GM12878 (cell line): ENCODE measurements at regions not wholly inside any gene's neighbourhood (a gene's known extent, or its start where the extent isn't known, plus 50 kb on each side); places are given as distances from the start of the nearest gene placed in this dataset.

Experiments used
- ATAC-seq: fragments of 200-7000 bp; cut with Tn5 transposase; 3 replicates; pipeline ENCODE4 v1.9.1; 2020; ENCODE audit warnings: mild to moderate bottlenecking, moderate library complexity
- BruUV-seq: library from RNA; stranded (reverse); fragments of 400-500 nt; replicated peaks from 2 replicates; lab custom pipeline; 2021; lab: Mats Ljungman, UMichigan
- CTCF ChIA-PET: fragments of 300-600 bp; sonication (Branson Sonifier 250); formaldehyde crosslinking; extraction: SDS; loops from one replicate; lab custom pipeline; 2021; ENCODE audit warnings: inconsistent platforms; lab: Yijun Ruan, JAX
- POLR2A ChIA-PET: fragments of 350-600 bp; formaldehyde crosslinking; extraction: SDS; loops from one replicate; lab custom pipeline; 2021; ENCODE audit warnings: inconsistent platforms; lab: Charles Lee
- RAD21 ChIA-PET: fragments of 300-600 bp; sonication (Branson Sonifier 250); formaldehyde crosslinking; loops from one replicate; lab custom pipeline; 2023; ENCODE audit warnings: antibody characterized with exemption; ENCODE audit not compliant: unreplicated experiment; lab: Charles Lee
- SMC1A ChIA-PET: fragments of 300-600 bp; sonication (Branson Sonifier 250); formaldehyde crosslinking; loops from one replicate; lab custom pipeline; 2023; ENCODE audit not compliant: unreplicated experiment, uncharacterized antibody; lab: Charles Lee
- DNase-seq: peaks from one replicate; pipeline ENCODE4 v3.0.0-alpha.2; 2011; ENCODE audit warnings: low read depth, low spot score
- FAIRE-seq: peaks from 3 replicates; lab custom pipeline; 2011; peaks lifted over from hg19 to GRCh38; lab: Jason Lieb, UNC
- H2AFZ ChIP-seq: 2 replicates; pipeline ENCODE4 v1.6.0; 2011; ENCODE audit warnings: low read depth, low read length, control low read depth; ENCODE audit not compliant: control insufficient read depth
- H3K27ac ChIP-seq: 2 replicates; pipeline ENCODE4 v1.5.1; 2011; ENCODE audit warnings: control low read depth; ENCODE audit not compliant: control insufficient read depth, insufficient read depth
- H3K27me3 ChIP-seq, 2 experiments: replicated peaks in 1 of 2; 2 replicates each; pipeline versions ENCODE4 v1.6.0 to v1.6.1; 2011; ENCODE audit warnings: low read length in 1 of 2; ENCODE audit not compliant: control insufficient read depth in 2 of 2, insufficient read depth in 2 of 2
- H3K36me3 ChIP-seq, 2 experiments: 2 replicates each; pipeline ENCODE4 v1.5.1; 2011; ENCODE audit warnings: low read length in 1 of 2; ENCODE audit not compliant: control insufficient read depth in 2 of 2, insufficient read depth in 2 of 2
- H3K4me1 ChIP-seq: 2 replicates; pipeline ENCODE4 v1.6.1; 2011; ENCODE audit warnings: mild to moderate bottlenecking, low read length, moderate library complexity, mixed read lengths; ENCODE audit not compliant: control insufficient read depth, insufficient read depth
- H3K4me2 ChIP-seq: 2 replicates; pipeline ENCODE4 v1.6.0; 2011; ENCODE audit warnings: control low read depth; ENCODE audit not compliant: control insufficient read depth, insufficient read depth
- H3K4me3 ChIP-seq: fragments of 200-600 bp; sonication (generic); 2 replicates; pipeline ENCODE4 v1.5.1; 2016
- H3K79me2 ChIP-seq: 2 replicates; pipeline ENCODE4 v1.6.0; 2011; ENCODE audit warnings: low read length; ENCODE audit not compliant: control insufficient read depth, insufficient read depth
- H3K9ac ChIP-seq: 2 replicates; pipeline ENCODE4 v1.8.0; 2011; ENCODE audit warnings: low read length, control low read depth, mixed read lengths; ENCODE audit not compliant: control insufficient read depth, insufficient read depth
- H3K9me3 ChIP-seq: replicated peaks from 3 replicates; pipeline ENCODE4 v1.5.1; 2011; ENCODE audit warnings: mild to moderate bottlenecking, low read length; ENCODE audit not compliant: control insufficient read depth, insufficient read depth
- H4K20me1 ChIP-seq: 2 replicates; pipeline ENCODE4 v1.6.0; 2011; ENCODE audit not compliant: control insufficient read depth, insufficient read depth
- BMI1 ChIP-seq: fragments of 450-650 bp; IDR thresholded peaks from 2 replicates; pipeline ENCODE4 v1.6.1; 2016; ENCODE audit warnings: mild to moderate bottlenecking, moderate library complexity, borderline replicate concordance
- NBN ChIP-seq: fragments of 450-650 bp; IDR thresholded peaks from 2 replicates; pipeline ENCODE4 v1.6.1; 2016
- NFXL1 ChIP-seq: fragments of 450-650 bp; IDR thresholded peaks from 2 replicates; pipeline ENCODE4 v1.6.1; 2017; ENCODE audit warnings: antibody characterized with exemption, mild to moderate bottlenecking, borderline replicate concordance
- SMAD5 ChIP-seq: IDR thresholded peaks from 2 replicates; pipeline ENCODE4 v1.6.1; 2016; ENCODE audit warnings: antibody characterized with exemption, low read depth
- SUZ12 ChIP-seq: fragments of 200-600 bp; sonication (generic); IDR thresholded peaks from one replicate; pipeline ENCODE4 v1.6.1; 2018; ENCODE audit warnings: antibody characterized with exemption, mild to moderate bottlenecking; ENCODE audit not compliant: unreplicated experiment
- TBL1XR1 ChIP-seq: IDR thresholded peaks from 2 replicates; pipeline ENCODE4 v1.6.1; 2012; ENCODE audit warnings: low read depth, low read length, improper control_type of control experiment
- ZNF274 ChIP-seq: IDR thresholded peaks from one replicate; pipeline ENCODE4 v1.8.0; 2011; ENCODE audit not compliant: insufficient read length, insufficient read depth
- in situ Hi-C: fragments of 300-500 bp; cut with MboI; formaldehyde crosslinking; loops from 9 replicates; pipeline ENCODE4 v1.14.3; 2018; ENCODE audit warnings: mixed read lengths
- intact Hi-C: fragments of 100-400 bp; cut with micrococcal nuclease; formaldehyde crosslinking; loops from one replicate; pipeline ENCODE4 v1.14.2; 2022; ENCODE audit not compliant: unreplicated experiment
- TF ChIP-seq, protein P1 (sequence below): fragments of 450-650 bp; IDR thresholded peaks from 2 replicates; pipeline ENCODE4 v1.6.1; 2018; ENCODE audit warnings: mild to moderate bottlenecking, low read depth, moderate library complexity; ENCODE audit not compliant: partially characterized antibody

DNA sequence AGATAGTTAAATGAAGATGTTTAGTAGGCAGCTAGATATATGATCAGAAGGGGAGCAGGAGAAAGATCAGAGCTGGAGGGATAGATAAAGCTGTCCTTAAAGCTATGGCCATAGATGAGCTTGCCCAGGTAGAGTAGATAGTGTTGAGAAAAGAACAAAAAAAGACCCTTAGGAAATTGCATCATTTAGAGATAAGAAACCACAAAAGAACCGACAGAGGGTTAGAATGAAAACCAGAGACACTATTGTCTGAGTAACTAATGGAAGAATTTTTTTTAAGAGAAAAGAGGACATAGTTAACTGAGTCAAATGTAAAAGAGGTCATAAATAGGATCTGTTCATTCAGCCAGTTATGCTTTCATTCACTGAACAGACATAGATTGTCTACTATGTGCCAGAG, 101.8 kb downstream of the TNFAIP3 start (continued):
- TF ChIP-seq, protein P1, sequence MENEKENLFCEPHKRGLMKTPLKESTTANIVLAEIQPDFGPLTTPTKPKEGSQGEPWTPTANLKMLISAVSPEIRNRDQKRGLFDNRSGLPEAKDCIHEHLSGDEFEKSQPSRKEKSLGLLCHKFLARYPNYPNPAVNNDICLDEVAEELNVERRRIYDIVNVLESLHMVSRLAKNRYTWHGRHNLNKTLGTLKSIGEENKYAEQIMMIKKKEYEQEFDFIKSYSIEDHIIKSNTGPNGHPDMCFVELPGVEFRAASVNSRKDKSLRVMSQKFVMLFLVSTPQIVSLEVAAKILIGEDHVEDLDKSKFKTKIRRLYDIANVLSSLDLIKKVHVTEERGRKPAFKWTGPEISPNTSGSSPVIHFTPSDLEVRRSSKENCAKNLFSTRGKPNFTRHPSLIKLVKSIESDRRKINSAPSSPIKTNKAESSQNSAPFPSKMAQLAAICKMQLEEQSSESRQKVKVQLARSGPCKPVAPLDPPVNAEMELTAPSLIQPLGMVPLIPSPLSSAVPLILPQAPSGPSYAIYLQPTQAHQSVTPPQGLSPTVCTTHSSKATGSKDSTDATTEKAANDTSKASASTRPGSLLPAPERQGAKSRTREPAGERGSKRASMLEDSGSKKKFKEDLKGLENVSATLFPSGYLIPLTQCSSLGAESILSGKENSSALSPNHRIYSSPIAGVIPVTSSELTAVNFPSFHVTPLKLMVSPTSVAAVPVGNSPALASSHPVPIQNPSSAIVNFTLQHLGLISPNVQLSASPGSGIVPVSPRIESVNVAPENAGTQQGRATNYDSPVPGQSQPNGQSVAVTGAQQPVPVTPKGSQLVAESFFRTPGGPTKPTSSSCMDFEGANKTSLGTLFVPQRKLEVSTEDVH = no peak
- TF ChIP-seq, all 136 proteins: peak for 8

DNA sequence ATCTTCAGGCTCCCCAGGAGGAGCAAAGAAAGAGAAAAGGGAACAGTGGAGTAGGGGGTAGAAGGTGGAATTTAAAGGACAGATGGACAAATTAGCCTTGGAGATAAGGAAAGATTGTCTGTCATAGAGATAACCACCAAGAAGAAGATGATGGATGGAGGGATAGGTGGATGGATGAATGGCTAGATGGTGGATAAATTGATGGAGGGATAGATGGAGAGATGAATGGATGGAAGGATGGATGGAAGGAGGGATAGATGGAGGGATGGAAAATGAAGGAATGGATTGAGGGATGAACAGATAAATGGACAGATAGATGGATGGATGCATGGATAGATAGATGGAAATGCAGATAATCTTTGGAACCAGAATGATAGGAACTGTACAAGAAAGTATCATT, 102.8 kb downstream of the TNFAIP3 start:
- Histone ChIP-seq H3K9me3 (no peaks in the 10 kb centered on the region), H2AFZ (no peak overlapping the region), H3K4me1 (peaks cover 31% of the 10 kb centered on the region), H3K9ac (no peak overlapping the region), H3K27me3 (no peaks in the 10 kb centered on the region), H3K79me2 (no peaks in the 10 kb centered on the region), H3K4me3 (no peak overlapping the region), H4K20me1 (no peaks in the 10 kb centered on the region), H3K4me2 (no peak overlapping the region), H3K27ac (no peak overlapping the region), H3K36me3 (no peaks in the 10 kb centered on the region)
- ChIA-PET CTCF (interaction anchor here (0.7 to 9.1 kb wide), 7 partner anchors 10 to 265 kb away, joined by 3 to 83 read pairs (median 7); no protein-coding TSS in a partner anchor), POLR2A (no interaction called here), SMC1A (interaction anchor here (1.0 to 8.1 kb wide), 4 partner anchors 8 to 93 kb away, joined by 3 to 112 read pairs (median 4); no protein-coding TSS in a partner anchor), RAD21 (interaction anchor here (1.4 to 1.8 kb wide), 2 partner anchors 19 to 23 kb away, joined by 4 to 12 read pairs; no protein-coding TSS in a partner anchor)
- in situ Hi-C loops = no loop called here
- BruUV-seq = no TSS peak
- no peak for DNase-seq
- TF ChIP-seq ZNF274 (no peak), SUZ12 (no peak), NFXL1 (no peak), SMAD5 (no peak), TBL1XR1 (no peak), BMI1 (no peak), NBN (no peak)
- no peak for ATAC-seq
- intact Hi-C loops = no loop called here
- FAIRE-seq = no peak
